ENCODE measurements at regions not wholly inside any gene's neighbourhood (a gene's known extent, or its start where the extent isn't known, plus 50 kb on each side); places are given as distances from the start of the nearest gene placed in this dataset.
"Not testable (repeated sequence)": the region's sequence is repeated elsewhere in the genome, so short reads cannot be mapped to it uniquely, and the experiment has no call there.

DNA sequence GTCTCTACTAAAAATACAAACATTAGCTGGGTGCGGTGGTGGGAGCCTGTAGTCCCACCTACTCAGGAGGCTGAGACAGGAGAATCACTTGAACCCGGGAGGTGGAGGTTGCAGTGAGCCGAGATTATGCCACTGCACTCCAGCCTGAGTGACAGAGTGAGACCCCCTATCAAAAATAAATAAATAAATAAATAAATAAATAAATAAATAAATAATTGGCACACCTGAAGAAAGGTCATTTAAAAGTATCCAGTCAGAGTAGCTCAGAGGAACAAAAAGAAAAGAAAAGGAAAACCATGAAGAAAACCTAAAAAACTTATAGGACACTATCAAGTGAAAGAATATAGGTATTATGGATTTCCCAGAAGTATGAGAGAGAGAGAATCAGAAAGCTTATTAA, 330.1 kb upstream of the AR start:
- in situ Hi-C loops (cut with MboI; ENCODE audit: low sequenced_read_pairs, unreplicated experiment): not testable (repeated sequence)

DNA sequence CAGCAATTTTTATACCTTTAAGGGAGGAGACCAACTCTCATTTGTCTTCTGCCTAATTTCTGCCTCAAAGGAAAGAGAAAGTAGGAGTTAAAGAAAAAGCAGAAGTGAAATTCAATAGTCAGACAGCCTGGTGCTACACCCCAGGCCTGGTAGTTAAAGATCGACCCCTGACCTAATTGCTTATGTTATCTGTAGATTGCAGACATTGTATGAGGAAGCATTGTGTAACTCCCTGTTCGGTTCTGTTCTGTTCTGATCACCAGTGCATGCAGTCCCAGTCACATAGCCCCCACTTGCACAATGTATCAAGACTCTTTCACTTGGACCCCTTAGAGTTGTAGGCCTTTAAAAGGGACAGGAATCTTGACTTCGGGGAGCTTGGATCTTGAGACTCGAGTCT, 335.9 kb upstream of the AR start:
- DNase-seq (ENCODE audit: low spot score): no peak
- in situ Hi-C loops (cut with MboI; ENCODE audit: low sequenced_read_pairs, unreplicated experiment): no loop called here
- TF ChIP-seq, protein P1, sequence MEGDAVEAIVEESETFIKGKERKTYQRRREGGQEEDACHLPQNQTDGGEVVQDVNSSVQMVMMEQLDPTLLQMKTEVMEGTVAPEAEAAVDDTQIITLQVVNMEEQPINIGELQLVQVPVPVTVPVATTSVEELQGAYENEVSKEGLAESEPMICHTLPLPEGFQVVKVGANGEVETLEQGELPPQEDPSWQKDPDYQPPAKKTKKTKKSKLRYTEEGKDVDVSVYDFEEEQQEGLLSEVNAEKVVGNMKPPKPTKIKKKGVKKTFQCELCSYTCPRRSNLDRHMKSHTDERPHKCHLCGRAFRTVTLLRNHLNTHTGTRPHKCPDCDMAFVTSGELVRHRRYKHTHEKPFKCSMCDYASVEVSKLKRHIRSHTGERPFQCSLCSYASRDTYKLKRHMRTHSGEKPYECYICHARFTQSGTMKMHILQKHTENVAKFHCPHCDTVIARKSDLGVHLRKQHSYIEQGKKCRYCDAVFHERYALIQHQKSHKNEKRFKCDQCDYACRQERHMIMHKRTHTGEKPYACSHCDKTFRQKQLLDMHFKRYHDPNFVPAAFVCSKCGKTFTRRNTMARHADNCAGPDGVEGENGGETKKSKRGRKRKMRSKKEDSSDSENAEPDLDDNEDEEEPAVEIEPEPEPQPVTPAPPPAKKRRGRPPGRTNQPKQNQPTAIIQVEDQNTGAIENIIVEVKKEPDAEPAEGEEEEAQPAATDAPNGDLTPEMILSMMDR (IDR thresholded peaks at IDR 0.05; ENCODE audit: borderline replicate concordance, control extremely low read depth, extremely low read depth, insufficient read depth, missing control alignments): no peak

More for the DNA sequence above, 330.1 kb upstream of the AR start:
- not testable (repeated sequence) for DNase-seq (ENCODE audit: low spot score)

DNA sequence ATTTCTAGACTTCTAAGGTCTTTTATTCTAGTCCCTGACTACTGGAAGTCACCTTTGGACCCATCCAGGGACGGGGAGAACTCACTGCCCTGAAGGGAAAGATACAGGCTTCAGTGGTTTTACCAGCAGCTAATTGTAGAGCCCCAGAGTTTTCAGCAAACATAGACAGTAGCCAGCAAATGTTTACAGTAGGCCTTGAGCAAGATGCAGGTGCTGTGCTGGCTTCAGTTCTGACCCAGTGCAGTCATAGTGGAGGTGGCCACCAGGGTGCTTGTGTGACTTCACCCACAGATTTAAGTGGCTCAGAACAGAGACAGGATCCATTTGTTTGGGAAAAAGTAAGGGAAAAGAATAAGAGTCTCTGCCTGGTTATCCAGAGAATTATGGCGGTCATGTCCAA, 384.4 kb upstream of the AR start:
- TF ChIP-seq, protein P1 (IDR thresholded peaks at IDR 0.05; ENCODE audit: borderline replicate concordance, control extremely low read depth, extremely low read depth, insufficient read depth, missing control alignments): no peak
- DNase-seq (ENCODE audit: low spot score): no peak
- in situ Hi-C loops (cut with MboI; ENCODE audit: low sequenced_read_pairs, unreplicated experiment): no loop called here

DNA sequence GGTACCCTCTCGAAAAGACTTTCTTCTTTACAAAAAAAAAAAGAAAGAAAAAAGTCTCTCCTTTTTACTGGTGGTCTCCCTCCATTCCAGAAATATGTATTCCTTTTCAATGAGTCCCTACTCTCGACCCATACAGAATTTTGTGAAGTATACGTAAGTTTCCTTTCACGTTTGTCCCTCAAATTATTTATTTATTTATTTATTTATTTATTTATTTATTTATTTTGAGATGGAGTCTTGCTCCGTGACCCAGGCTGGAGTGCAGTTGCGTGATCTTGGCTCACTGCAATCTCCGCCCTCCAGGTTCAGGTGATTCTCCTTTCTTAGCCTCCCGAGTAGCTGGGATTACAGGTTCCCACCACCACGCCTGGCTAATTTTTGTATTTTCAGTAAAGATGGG, 429.2 kb upstream of the AR start:
- DNase-seq (ENCODE audit: low spot score): no peak
- in situ Hi-C loops (cut with MboI; ENCODE audit: low sequenced_read_pairs, unreplicated experiment): no loop called here
- TF ChIP-seq, protein P1 (IDR thresholded peaks at IDR 0.05; ENCODE audit: borderline replicate concordance, control extremely low read depth, extremely low read depth, insufficient read depth, missing control alignments): no peak

DNA sequence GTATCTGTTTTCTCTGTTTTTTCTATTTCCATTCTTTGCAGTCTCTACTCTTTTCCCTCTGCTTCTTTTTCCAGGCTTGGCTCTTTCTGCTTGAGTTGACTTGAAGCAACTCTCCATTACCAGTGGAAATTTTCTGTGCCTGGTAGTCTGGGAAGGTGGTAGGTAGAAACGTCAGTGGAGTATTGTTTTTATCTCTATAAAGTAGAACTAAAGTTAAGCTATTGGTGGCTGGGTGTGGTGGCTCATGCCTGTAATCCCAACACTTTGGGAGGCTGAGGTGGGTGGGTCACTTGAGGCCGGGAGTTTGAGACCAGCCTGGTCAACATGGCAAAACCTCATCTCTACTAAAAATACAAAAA, 438.1 kb upstream of the AR start:
- DNase-seq (ENCODE audit: low spot score): no peak
- TF ChIP-seq, protein P1 (IDR thresholded peaks at IDR 0.05; ENCODE audit: borderline replicate concordance, control extremely low read depth, extremely low read depth, insufficient read depth, missing control alignments): no peak
- in situ Hi-C loops (cut with MboI; ENCODE audit: low sequenced_read_pairs, unreplicated experiment): no loop called here

DNA sequence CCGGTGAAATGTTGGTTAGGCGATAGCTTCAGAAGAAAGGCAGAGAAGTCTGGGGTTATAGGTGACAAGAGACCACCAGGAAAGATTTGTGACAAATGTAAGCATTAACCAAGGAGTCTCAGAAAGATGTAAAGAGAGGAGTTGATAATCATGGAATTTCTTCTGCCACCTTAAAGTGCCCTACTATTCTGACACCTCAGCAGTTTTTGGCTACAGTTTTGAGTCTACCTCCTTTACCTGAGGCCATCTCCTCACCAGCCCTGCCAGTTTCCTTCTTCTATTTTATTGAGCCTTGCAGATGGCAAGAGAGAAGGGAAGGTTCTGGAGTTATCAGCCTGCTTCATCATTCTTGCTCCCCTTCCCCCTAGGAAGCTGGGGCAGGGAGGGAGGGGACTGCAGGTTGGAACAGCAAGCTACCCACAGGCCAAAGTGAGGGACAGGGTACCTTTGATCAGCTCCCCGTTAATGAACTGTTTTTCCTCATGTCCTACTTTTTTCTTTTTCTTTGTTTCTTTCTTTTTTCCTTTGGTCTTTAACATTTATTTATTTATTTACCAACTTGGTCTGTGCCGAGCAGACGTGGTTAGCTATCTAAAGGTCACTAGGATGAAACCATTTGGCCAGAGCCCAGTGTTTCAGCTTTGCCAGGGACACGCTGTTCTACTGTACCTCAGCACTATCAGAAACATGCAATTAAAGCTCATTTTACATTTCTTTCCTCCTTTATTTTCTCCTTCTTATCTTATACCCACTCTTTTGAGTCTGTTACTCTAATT, 438.7 kb upstream of the AR start:
- TF ChIP-seq, protein P1 (IDR thresholded peaks at IDR 0.05; ENCODE audit: borderline replicate concordance, control extremely low read depth, extremely low read depth, insufficient read depth, missing control alignments): no peak
- in situ Hi-C loops (cut with MboI; ENCODE audit: low sequenced_read_pairs, unreplicated experiment): no loop called here
- no peak for DNase-seq (ENCODE audit: low spot score)

GRCh38 chrX:67100031-67100884, 443.6 kb upstream of the AR start:
- DNase-seq (ENCODE audit: low spot score): no peak
- TF ChIP-seq, protein P1 (IDR thresholded peaks at IDR 0.05; ENCODE audit: borderline replicate concordance, control extremely low read depth, extremely low read depth, insufficient read depth, missing control alignments): no peak
- in situ Hi-C loops (cut with MboI; ENCODE audit: low sequenced_read_pairs, unreplicated experiment): no loop called here
